Duodenal mucosa (tissue), 2 donors: ENCODE measurements at regions not wholly inside any gene's neighbourhood (a gene's known extent, or its start where the extent isn't known, plus 50 kb on each side); places are given as distances from the start of the nearest gene placed in this dataset.
"Not testable (repeated sequence)": the region's sequence is repeated elsewhere in the genome, so short reads cannot be mapped to it uniquely, and the experiment has no call there.

Source experiments
- H3K27ac ChIP-seq: one replicate; pipeline ENCODE4 v1.7.0; 2013; ENCODE audit warnings: low read depth, low read length
- H3K27me3 ChIP-seq, 2 donors: one replicate each; pipeline ENCODE4 v1.7.0; 2013; ENCODE audit warnings: low read length in 2 of 2, control low read depth in 1 of 2; ENCODE audit not compliant: insufficient read depth in 2 of 2, control insufficient read depth in 1 of 2
- H3K36me3 ChIP-seq, 2 donors: one replicate each; pipeline ENCODE4 v1.7.0; 2013; ENCODE audit warnings: low read length in 2 of 2, control low read depth in 1 of 2; ENCODE audit not compliant: insufficient read depth in 2 of 2, control insufficient read depth in 1 of 2
- H3K4me1 ChIP-seq, 2 donors: one replicate each; pipeline ENCODE4 v1.7.0; 2013; ENCODE audit warnings: low read length in 2 of 2, control low read depth in 1 of 2; ENCODE audit not compliant: insufficient read depth in 2 of 2, control insufficient read depth in 1 of 2
- H3K4me3 ChIP-seq, 2 donors: one replicate each; pipeline ENCODE4 v1.7.0; 2013; ENCODE audit warnings: low read length in 2 of 2, low read depth in 1 of 2
- H3K9ac ChIP-seq, 2 donors: one replicate each; pipeline ENCODE4 v1.7.0; 2013; ENCODE audit warnings: low read length in 2 of 2, low read depth in 1 of 2
- H3K9me3 ChIP-seq, 2 donors: one replicate each; pipeline ENCODE4 v1.7.0; 2013; ENCODE audit warnings: low read length in 2 of 2, control low read depth in 1 of 2; ENCODE audit not compliant: control insufficient read depth in 1 of 2

GRCh38 chr2:147003081-147003480 is 841.7 kb upstream of the ACVR2A start:
- H3K36me3 ChIP-seq = no peaks in the 10 kb centered on the region
- H3K27me3 ChIP-seq = no peaks in the 10 kb centered on the region
- no peak overlapping the region for H3K9ac ChIP-seq
- no peak overlapping the region for H3K4me3 ChIP-seq
- no peaks in the 10 kb centered on the region for H3K9me3 ChIP-seq
- H3K4me1 ChIP-seq = no peaks in the 10 kb centered on the region
- H3K27ac ChIP-seq = no peak overlapping the region

GRCh38 chr2:147002256-147002655 is 842.6 kb upstream of the ACVR2A start:
- Histone ChIP-seq H3K9ac (no peak overlapping the region), H3K36me3 (no peaks in the 10 kb centered on the region), H3K27ac (no peak overlapping the region), H3K27me3 (no peaks in the 10 kb centered on the region), H3K4me3 (no peak overlapping the region), H3K4me1 (no peaks in the 10 kb centered on the region), H3K9me3 (no peaks in the 10 kb centered on the region)

GRCh38 chr2:147001061-147001460 is 843.8 kb upstream of the ACVR2A start:
- Histone ChIP-seq H3K4me3 (no peak overlapping the region), H3K4me1 (no peaks in the 10 kb centered on the region), H3K27me3 (no peaks in the 10 kb centered on the region), H3K9ac (no peak overlapping the region), H3K36me3 (no peaks in the 10 kb centered on the region), H3K9me3 (no peaks in the 10 kb centered on the region), H3K27ac (no peak overlapping the region)

- not testable (repeated sequence) for H3K4me1 ChIP-seq, H3K36me3 ChIP-seq, H3K9me3 ChIP-seq, H3K9ac ChIP-seq, H3K27me3 ChIP-seq, H3K27ac ChIP-seq, H3K4me3 ChIP-seq
Measured at GRCh38 chr2:147000151-147000550, 844.7 kb upstream of the ACVR2A start.

GRCh38 chr2:146997945-146998344 is 846.9 kb upstream of the ACVR2A start:
- H3K27ac ChIP-seq = no peak overlapping the region
- H3K4me1 ChIP-seq = no peaks in the 10 kb centered on the region
- no peaks in the 10 kb centered on the region for H3K27me3 ChIP-seq
- H3K36me3 ChIP-seq = no peaks in the 10 kb centered on the region
- no peak overlapping the region for H3K9ac ChIP-seq
- no peaks in the 10 kb centered on the region for H3K9me3 ChIP-seq
- no peak overlapping the region for H3K4me3 ChIP-seq

GRCh38 chr2:146997488-146997887 is 847.3 kb upstream of the ACVR2A start:
- H3K9ac ChIP-seq = no peak overlapping the region
- H3K9me3 ChIP-seq = no peaks in the 10 kb centered on the region
- H3K27ac ChIP-seq = no peak overlapping the region
- H3K36me3 ChIP-seq = no peaks in the 10 kb centered on the region
- no peaks in the 10 kb centered on the region for H3K4me1 ChIP-seq
- no peaks in the 10 kb centered on the region for H3K27me3 ChIP-seq
- no peak overlapping the region for H3K4me3 ChIP-seq

GRCh38 chr2:146994246-146994645 is 850.6 kb upstream of the ACVR2A start:
- Histone ChIP-seq H3K27me3 (no peaks in the 10 kb centered on the region), H3K36me3 (no peaks in the 10 kb centered on the region), H3K4me3 (no peak overlapping the region), H3K9me3 (no peaks in the 10 kb centered on the region), H3K27ac (no peak overlapping the region), H3K9ac (no peak overlapping the region), H3K4me1 (no peaks in the 10 kb centered on the region)

GRCh38 chr2:146992466-146992865 is 852.4 kb upstream of the ACVR2A start:
- Histone ChIP-seq H3K4me3 (no peak overlapping the region), H3K27me3 (no peaks in the 10 kb centered on the region), H3K36me3 (no peaks in the 10 kb centered on the region), H3K9me3 (no peaks in the 10 kb centered on the region), H3K4me1 (no peaks in the 10 kb centered on the region), H3K27ac (no peak overlapping the region), H3K9ac (no peak overlapping the region)

- Histone ChIP-seq H3K4me3 (no peak overlapping the region), H3K4me1 (no peaks in the 10 kb centered on the region), H3K9ac (no peak overlapping the region), H3K9me3 (no peaks in the 10 kb centered on the region), H3K27ac (no peak overlapping the region), H3K36me3 (no peaks in the 10 kb centered on the region), H3K27me3 (no peaks in the 10 kb centered on the region)
Measured at GRCh38 chr2:146992057-146992456, 852.8 kb upstream of the ACVR2A start.

GRCh38 chr2:146990311-146991054 is 854.3 kb upstream of the ACVR2A start:
- H3K36me3 ChIP-seq = no peaks in the 10 kb centered on the region
- H3K9me3 ChIP-seq = no peaks in the 10 kb centered on the region
- no peaks in the 10 kb centered on the region for H3K4me1 ChIP-seq
- H3K27ac ChIP-seq = no peak overlapping the region
- H3K9ac ChIP-seq = no peak overlapping the region
- H3K27me3 ChIP-seq = no peaks in the 10 kb centered on the region
- no peak overlapping the region for H3K4me3 ChIP-seq

- Histone ChIP-seq H3K9ac (no peak overlapping the region), H3K27ac (no peak overlapping the region), H3K4me1 (no peaks in the 10 kb centered on the region), H3K9me3 (no peaks in the 10 kb centered on the region), H3K4me3 (no peak overlapping the region), H3K36me3 (no peaks in the 10 kb centered on the region), H3K27me3 (no peaks in the 10 kb centered on the region)
Measured at GRCh38 chr2:146989741-146990140, 855.1 kb upstream of the ACVR2A start.
